ENCODE measurements at regions not wholly inside any gene's neighbourhood (a gene's known extent, or its start where the extent isn't known, plus 50 kb on each side); places are given as distances from the start of the nearest gene placed in this dataset.

DNA sequence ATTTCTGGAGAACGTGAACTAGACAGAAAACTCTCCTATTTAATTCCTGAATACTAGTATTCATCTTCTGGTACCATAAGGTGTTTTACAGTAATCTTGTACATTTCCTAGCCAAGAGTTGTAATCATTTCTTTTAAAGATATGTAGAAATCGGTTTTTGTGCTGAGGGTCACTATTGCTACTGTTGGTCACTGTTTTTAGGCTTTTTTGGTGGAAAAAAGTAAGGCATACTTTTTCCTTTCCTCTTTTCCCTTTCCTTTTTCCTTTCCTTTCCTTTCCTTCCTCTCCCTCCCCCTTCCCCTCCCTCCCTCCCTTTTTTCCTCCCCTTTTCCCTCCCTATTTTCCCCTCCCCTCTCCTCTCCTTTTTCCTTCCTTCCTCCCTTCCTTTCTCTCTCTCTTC lies 706.4 kb upstream of the GOT2 start:
- POLR2A ChIA-PET (ENCODE audit: unreplicated experiment), result no interaction called here

DNA sequence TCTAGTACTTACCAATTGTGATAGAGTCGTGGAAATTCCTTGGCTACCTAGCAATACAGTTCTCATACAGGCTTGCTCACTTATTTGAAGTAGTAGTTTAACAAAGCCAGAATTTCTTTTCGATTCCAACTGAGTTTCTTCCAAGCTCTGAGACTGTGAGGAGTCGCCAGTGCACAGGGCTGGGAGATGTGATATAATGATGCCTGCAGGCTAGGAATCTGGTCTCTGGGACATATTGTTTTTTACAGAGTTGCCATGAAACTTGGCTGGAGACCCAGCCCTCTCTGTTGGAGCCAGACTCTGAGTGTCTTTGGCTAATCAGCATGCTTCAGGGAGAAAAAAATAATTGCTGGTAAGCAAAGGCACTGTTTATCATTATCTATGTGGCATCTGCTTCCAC lies 698.8 kb upstream of the GOT2 start:
- H3K4me2 ChIP-seq, result no peak overlapping the region
- H3K79me2 ChIP-seq (ENCODE audit: low read depth), result no peaks in the 10 kb centered on the region
- no peaks in the 10 kb centered on the region for H3K4me1 ChIP-seq (replicated peaks; ENCODE audit: insufficient read depth)
- CTCF ChIA-PET, result no interaction called here
- no peaks in the 10 kb centered on the region for H4K20me1 ChIP-seq (ENCODE audit: insufficient read depth)
- no peaks in the 10 kb centered on the region for H3K36me3 ChIP-seq (ENCODE audit: low read depth)
- no TSS peak for BruUV-seq (replicated peaks)
- no peaks in the 10 kb centered on the region for H3K27me3 ChIP-seq (ENCODE audit: insufficient read depth, low read depth)
- H3F3A ChIP-seq (ENCODE audit: insufficient read depth, low read depth), result no peaks in the 10 kb centered on the region
- no peak for DNase-seq
- H3K9me3 ChIP-seq (ENCODE audit: insufficient read depth, low read depth), result no peaks in the 10 kb centered on the region
- H3K27ac ChIP-seq, result no peak overlapping the region
- TF ChIP-seq CTCF (conservative IDR thresholded peaks at IDR 0.05), result no peak
- no peak for TF ChIP-seq EZH2 (IDR thresholded peaks at IDR 0.05; ENCODE audit: low read depth)
- H3K4me3 ChIP-seq, result no peak overlapping the region
- no peaks in the 10 kb centered on the region for H3K9me2 ChIP-seq (ENCODE audit: insufficient read depth)
- H2AFZ ChIP-seq, result no peak overlapping the region
- POLR2A ChIA-PET (ENCODE audit: unreplicated experiment), result no interaction called here
- intact Hi-C loops (cut with micrococcal nuclease; ENCODE audit: unreplicated experiment), result no loop called here

More for the DNA sequence above, 706.4 kb upstream of the GOT2 start:
- no peak for DNase-seq
- intact Hi-C loops (cut with micrococcal nuclease; ENCODE audit: unreplicated experiment), result no loop called here
- H3K9me2 ChIP-seq (ENCODE audit: insufficient read depth), result no peaks in the 10 kb centered on the region
- H3K4me3 ChIP-seq, result no peak overlapping the region
- no peak overlapping the region for H3K27ac ChIP-seq
- H4K20me1 ChIP-seq (ENCODE audit: insufficient read depth), result no peaks in the 10 kb centered on the region
- BruUV-seq (replicated peaks), result no TSS peak
- H3K4me1 ChIP-seq (replicated peaks; ENCODE audit: insufficient read depth), result no peaks in the 10 kb centered on the region
- CTCF ChIA-PET, result no interaction called here
- no peak for TF ChIP-seq EZH2 (IDR thresholded peaks at IDR 0.05; ENCODE audit: low read depth)
- no peak for TF ChIP-seq CTCF (conservative IDR thresholded peaks at IDR 0.05)
- H3F3A ChIP-seq (ENCODE audit: insufficient read depth, low read depth), result no peaks in the 10 kb centered on the region
- H2AFZ ChIP-seq, result no peak overlapping the region
- no peak overlapping the region for H3K4me2 ChIP-seq
- H3K9me3 ChIP-seq (ENCODE audit: insufficient read depth, low read depth), result no peaks in the 10 kb centered on the region
- no peaks in the 10 kb centered on the region for H3K36me3 ChIP-seq (ENCODE audit: low read depth)
- H3K79me2 ChIP-seq (ENCODE audit: low read depth), result no peaks in the 10 kb centered on the region
- H3K27me3 ChIP-seq (ENCODE audit: insufficient read depth, low read depth), result no peaks in the 10 kb centered on the region

DNA sequence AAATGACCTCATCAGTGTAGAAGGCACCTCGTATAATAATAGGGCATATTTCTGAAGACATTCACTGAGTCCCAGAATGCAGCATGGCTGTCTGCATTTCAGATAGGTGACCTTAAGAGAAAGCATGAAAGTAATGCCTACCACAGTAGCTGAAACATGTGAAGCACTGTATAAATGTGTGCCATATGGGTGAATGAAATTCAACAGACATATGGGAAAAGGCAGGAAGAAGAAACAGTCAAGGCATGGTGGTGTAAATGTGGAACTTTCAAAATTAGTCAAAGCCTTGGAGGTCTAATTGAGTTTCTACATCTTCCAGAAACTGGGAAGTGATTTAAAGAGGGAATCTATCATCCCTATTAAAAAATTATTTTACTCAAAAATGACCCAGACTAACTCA lies 698.2 kb upstream of the GOT2 start:
- Histone ChIP-seq H3K27ac (no peak overlapping the region), H4K20me1 (ENCODE audit: insufficient read depth) (no peaks in the 10 kb centered on the region), H3K79me2 (ENCODE audit: low read depth) (no peaks in the 10 kb centered on the region), H3K4me3 (no peak overlapping the region), H3K4me2 (no peak overlapping the region), H3F3A (ENCODE audit: insufficient read depth, low read depth) (no peaks in the 10 kb centered on the region), H2AFZ (no peak overlapping the region), H3K9me3 (ENCODE audit: insufficient read depth, low read depth) (no peaks in the 10 kb centered on the region), H3K9me2 (ENCODE audit: insufficient read depth) (no peaks in the 10 kb centered on the region), H3K36me3 (ENCODE audit: low read depth) (no peaks in the 10 kb centered on the region), H3K4me1 (replicated peaks; ENCODE audit: insufficient read depth) (no peaks in the 10 kb centered on the region), H3K27me3 (ENCODE audit: insufficient read depth, low read depth) (no peaks in the 10 kb centered on the region)
- intact Hi-C loops (cut with micrococcal nuclease; ENCODE audit: unreplicated experiment), result no loop called here
- POLR2A ChIA-PET (ENCODE audit: unreplicated experiment), result no interaction called here
- no TSS peak for BruUV-seq (replicated peaks)
- DNase-seq, result no peak
- CTCF ChIA-PET, result no interaction called here
- TF ChIP-seq CTCF (conservative IDR thresholded peaks at IDR 0.05) (no peak), EZH2 (IDR thresholded peaks at IDR 0.05; ENCODE audit: low read depth) (no peak)

Measured in PC-9 (cell line).